HCT116 (cell line): ENCODE measurements at regions not wholly inside any gene's neighbourhood (a gene's known extent, or its start where the extent isn't known, plus 50 kb on each side); places are given as distances from the start of the nearest gene placed in this dataset.
"Not testable (repeated sequence)": the region's sequence is repeated elsewhere in the genome, so short reads cannot be mapped to it uniquely, and the experiment has no call there.

Source experiments
- ATF3 ChIP-seq: IDR thresholded peaks from 2 replicates; pipeline ENCODE4 v1.6.1; 2012
- EZH2 ChIP-seq: fragments of 200-600 bp; sonication (generic); IDR thresholded peaks from 2 replicates; pipeline ENCODE4 v1.6.1; 2017; ENCODE audit warnings: antibody characterized with exemption, mixed run types
- EZH2phosphoT487 ChIP-seq: fragments of 200-600 bp; IDR thresholded peaks from 2 replicates; pipeline ENCODE4 v1.6.1; 2018; ENCODE audit warnings: antibody characterized with exemption, borderline replicate concordance
- POLR2A ChIP-seq: IDR thresholded peaks from 2 replicates; pipeline ENCODE4 v1.7.0; 2011; ENCODE audit warnings: borderline replicate concordance; ENCODE audit not compliant: insufficient read depth, insufficient read length; ENCODE audit errors: extremely low read depth
- POLR2AphosphoS5 ChIP-seq: IDR thresholded peaks from 2 replicates; pipeline ENCODE4 v1.6.1; 2011; ENCODE audit warnings: mild to moderate bottlenecking, low read depth, low read length, moderate library complexity
- RAD21 ChIP-seq: IDR thresholded peaks from 2 replicates; pipeline ENCODE4 v1.6.1; 2012; ENCODE audit warnings: low read depth, mild to moderate bottlenecking
- SIN3A ChIP-seq: IDR thresholded peaks from 2 replicates; pipeline ENCODE4 v1.6.1; 2012; ENCODE audit warnings: low read depth
- SP1 ChIP-seq: IDR thresholded peaks from 2 replicates; pipeline ENCODE4 v1.6.1; 2012; ENCODE audit warnings: low read depth
- SRF ChIP-seq: IDR thresholded peaks from 2 replicates; pipeline ENCODE4 v1.6.1; 2012; ENCODE audit warnings: low read depth
- ZFX ChIP-seq: fragments of 450-650 bp; IDR thresholded peaks from 2 replicates; pipeline ENCODE4 v1.6.1; 2017
- TF ChIP-seq, protein P1 (sequence below), 3 experiments: fragments of 200-600 bp in 1 of 3; sonication (generic) in 1 of 3; IDR thresholded peaks in 2 of 3; conservative IDR thresholded peaks in 1 of 3; 2 replicates each; pipeline ENCODE4 v1.5.1; 2012 to 2017; ENCODE audit warnings: low read depth in 2 of 3, low read length in 2 of 3, antibody characterized with exemption in 1 of 3, borderline replicate concordance in 1 of 3, control low read depth in 1 of 3, mild to moderate bottlenecking in 1 of 3, mixed read lengths in 1 of 3, mixed run types in 1 of 3, moderate library complexity in 1 of 3; ENCODE audit not compliant: insufficient read depth in 1 of 3
- TF ChIP-seq, protein P2 (sequence below): IDR thresholded peaks from 2 replicates; pipeline ENCODE4 v1.6.1; 2012
- TF ChIP-seq, protein P3 (sequence below): IDR thresholded peaks from 2 replicates; pipeline ENCODE4 v1.6.1; 2012; ENCODE audit warnings: low read depth

- not testable (repeated sequence) for TF ChIP-seq POLR2A, RAD21, ZFX, POLR2AphosphoS5, EZH2, ATF3, SP1, SRF, EZH2phosphoT487, SIN3A
- TF ChIP-seq, protein P1, sequence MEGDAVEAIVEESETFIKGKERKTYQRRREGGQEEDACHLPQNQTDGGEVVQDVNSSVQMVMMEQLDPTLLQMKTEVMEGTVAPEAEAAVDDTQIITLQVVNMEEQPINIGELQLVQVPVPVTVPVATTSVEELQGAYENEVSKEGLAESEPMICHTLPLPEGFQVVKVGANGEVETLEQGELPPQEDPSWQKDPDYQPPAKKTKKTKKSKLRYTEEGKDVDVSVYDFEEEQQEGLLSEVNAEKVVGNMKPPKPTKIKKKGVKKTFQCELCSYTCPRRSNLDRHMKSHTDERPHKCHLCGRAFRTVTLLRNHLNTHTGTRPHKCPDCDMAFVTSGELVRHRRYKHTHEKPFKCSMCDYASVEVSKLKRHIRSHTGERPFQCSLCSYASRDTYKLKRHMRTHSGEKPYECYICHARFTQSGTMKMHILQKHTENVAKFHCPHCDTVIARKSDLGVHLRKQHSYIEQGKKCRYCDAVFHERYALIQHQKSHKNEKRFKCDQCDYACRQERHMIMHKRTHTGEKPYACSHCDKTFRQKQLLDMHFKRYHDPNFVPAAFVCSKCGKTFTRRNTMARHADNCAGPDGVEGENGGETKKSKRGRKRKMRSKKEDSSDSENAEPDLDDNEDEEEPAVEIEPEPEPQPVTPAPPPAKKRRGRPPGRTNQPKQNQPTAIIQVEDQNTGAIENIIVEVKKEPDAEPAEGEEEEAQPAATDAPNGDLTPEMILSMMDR (IDR thresholded peaks at IDR 0.05 in 2 of 3, conservative IDR thresholded peaks at IDR 0.05 in 1 of 3; ENCODE audit: borderline replicate concordance in 1 of 3, insufficient read depth in 1 of 3, low read depth in 2 of 3, low read length in 2 of 3) = not testable (repeated sequence)
- TF ChIP-seq, protein P2, sequence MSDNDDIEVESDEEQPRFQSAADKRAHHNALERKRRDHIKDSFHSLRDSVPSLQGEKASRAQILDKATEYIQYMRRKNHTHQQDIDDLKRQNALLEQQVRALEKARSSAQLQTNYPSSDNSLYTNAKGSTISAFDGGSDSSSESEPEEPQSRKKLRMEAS = not testable (repeated sequence)
- TF ChIP-seq, protein P3, sequence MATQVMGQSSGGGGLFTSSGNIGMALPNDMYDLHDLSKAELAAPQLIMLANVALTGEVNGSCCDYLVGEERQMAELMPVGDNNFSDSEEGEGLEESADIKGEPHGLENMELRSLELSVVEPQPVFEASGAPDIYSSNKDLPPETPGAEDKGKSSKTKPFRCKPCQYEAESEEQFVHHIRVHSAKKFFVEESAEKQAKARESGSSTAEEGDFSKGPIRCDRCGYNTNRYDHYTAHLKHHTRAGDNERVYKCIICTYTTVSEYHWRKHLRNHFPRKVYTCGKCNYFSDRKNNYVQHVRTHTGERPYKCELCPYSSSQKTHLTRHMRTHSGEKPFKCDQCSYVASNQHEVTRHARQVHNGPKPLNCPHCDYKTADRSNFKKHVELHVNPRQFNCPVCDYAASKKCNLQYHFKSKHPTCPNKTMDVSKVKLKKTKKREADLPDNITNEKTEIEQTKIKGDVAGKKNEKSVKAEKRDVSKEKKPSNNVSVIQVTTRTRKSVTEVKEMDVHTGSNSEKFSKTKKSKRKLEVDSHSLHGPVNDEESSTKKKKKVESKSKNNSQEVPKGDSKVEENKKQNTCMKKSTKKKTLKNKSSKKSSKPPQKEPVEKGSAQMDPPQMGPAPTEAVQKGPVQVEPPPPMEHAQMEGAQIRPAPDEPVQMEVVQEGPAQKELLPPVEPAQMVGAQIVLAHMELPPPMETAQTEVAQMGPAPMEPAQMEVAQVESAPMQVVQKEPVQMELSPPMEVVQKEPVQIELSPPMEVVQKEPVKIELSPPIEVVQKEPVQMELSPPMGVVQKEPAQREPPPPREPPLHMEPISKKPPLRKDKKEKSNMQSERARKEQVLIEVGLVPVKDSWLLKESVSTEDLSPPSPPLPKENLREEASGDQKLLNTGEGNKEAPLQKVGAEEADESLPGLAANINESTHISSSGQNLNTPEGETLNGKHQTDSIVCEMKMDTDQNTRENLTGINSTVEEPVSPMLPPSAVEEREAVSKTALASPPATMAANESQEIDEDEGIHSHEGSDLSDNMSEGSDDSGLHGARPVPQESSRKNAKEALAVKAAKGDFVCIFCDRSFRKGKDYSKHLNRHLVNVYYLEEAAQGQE = not testable (repeated sequence)
Measured at GRCh38 chrX:82552201-82552600, 955.9 kb upstream of the POU3F4 start.
